ENCODE measurements at regions not wholly inside any gene's neighbourhood (a gene's known extent, or its start where the extent isn't known, plus 50 kb on each side); places are given as distances from the start of the nearest gene placed in this dataset.

DNA sequence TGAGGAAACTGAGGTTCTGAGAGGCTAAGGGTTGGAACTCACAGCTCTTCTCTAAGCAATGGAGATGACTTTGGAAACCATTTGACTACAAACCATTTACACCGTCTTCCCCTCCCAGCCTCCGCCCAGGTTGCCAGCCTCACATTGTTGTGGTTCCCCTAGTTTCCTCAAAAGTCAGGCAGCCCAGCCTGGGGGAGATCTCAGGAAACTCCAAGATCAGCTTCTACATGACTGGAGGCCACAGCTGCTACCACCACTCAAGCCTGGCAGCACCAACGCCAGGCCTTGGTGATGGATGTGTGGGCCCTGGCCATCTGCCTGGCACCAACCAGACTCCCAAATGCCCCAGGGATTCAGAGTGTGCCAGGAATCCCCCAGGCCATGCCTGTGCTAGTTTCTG, 207.9 kb downstream of the TSHZ3 start:
- no peak for TF ChIP-seq POLR2A (IDR thresholded peaks at IDR 0.05)
- TF ChIP-seq, protein P1, sequence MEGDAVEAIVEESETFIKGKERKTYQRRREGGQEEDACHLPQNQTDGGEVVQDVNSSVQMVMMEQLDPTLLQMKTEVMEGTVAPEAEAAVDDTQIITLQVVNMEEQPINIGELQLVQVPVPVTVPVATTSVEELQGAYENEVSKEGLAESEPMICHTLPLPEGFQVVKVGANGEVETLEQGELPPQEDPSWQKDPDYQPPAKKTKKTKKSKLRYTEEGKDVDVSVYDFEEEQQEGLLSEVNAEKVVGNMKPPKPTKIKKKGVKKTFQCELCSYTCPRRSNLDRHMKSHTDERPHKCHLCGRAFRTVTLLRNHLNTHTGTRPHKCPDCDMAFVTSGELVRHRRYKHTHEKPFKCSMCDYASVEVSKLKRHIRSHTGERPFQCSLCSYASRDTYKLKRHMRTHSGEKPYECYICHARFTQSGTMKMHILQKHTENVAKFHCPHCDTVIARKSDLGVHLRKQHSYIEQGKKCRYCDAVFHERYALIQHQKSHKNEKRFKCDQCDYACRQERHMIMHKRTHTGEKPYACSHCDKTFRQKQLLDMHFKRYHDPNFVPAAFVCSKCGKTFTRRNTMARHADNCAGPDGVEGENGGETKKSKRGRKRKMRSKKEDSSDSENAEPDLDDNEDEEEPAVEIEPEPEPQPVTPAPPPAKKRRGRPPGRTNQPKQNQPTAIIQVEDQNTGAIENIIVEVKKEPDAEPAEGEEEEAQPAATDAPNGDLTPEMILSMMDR (IDR thresholded peaks at IDR 0.05) = no peak
- no peak for TF ChIP-seq POLR2AphosphoS5 (IDR thresholded peaks at IDR 0.05)
- TF ChIP-seq EP300 (IDR thresholded peaks at IDR 0.05) = no peak
